Neuronal stem cell (in vitro differentiated cells): ENCODE measurements at regions not wholly inside any gene's neighbourhood (a gene's known extent, or its start where the extent isn't known, plus 50 kb on each side); places are given as distances from the start of the nearest gene placed in this dataset.
A peak's percentile ranks its signal among the peaks of the same experiment; 100 is the strongest.

Experiments used
- DNase-seq: peaks from one replicate; pipeline ENCODE4 v3.0.0-alpha.2; 2013; ENCODE audit warnings: low spot score
- H2AFZ ChIP-seq: one replicate; pipeline ENCODE4 v1.6.1; 2013; ENCODE audit warnings: mild to moderate bottlenecking, low read length, inconsistent platforms
- H2AK5ac ChIP-seq: 2 replicates; pipeline ENCODE4 v1.6.1; 2013; ENCODE audit warnings: low read depth, mild to moderate bottlenecking, inconsistent platforms, low read length, moderate library complexity, mixed read lengths
- H2BK120ac ChIP-seq: 2 replicates; pipeline ENCODE4 v1.6.1; 2013; ENCODE audit warnings: low read depth, mild to moderate bottlenecking, inconsistent platforms, low read length, moderate library complexity, mixed read lengths
- H2BK12ac ChIP-seq: one replicate; pipeline ENCODE4 v1.6.1; 2013; ENCODE audit warnings: low read length, inconsistent platforms
- H2BK15ac ChIP-seq: 2 replicates; pipeline ENCODE4 v1.6.1; 2013; ENCODE audit warnings: mild to moderate bottlenecking, low read length, inconsistent platforms, mixed read lengths
- H2BK5ac ChIP-seq: one replicate; pipeline ENCODE4 v1.6.1; 2013; ENCODE audit warnings: inconsistent platforms, mild to moderate bottlenecking, low read length, moderate library complexity
- H3K14ac ChIP-seq: one replicate; pipeline ENCODE4 v1.6.1; 2013; ENCODE audit warnings: low read length, inconsistent platforms
- H3K18ac ChIP-seq: 2 replicates; pipeline ENCODE4 v1.6.1; 2013; ENCODE audit warnings: low read length, inconsistent platforms
- H3K23ac ChIP-seq: 2 replicates; pipeline ENCODE4 v1.6.1; 2013; ENCODE audit warnings: low read depth, mild to moderate bottlenecking, mixed read lengths, low read length, inconsistent platforms; ENCODE audit not compliant: poor library complexity
- H3K27ac ChIP-seq: replicated peaks from 3 replicates; pipeline ENCODE4 v1.5.1; 2013; ENCODE audit warnings: low read length, inconsistent platforms
- H3K27me3 ChIP-seq, 3 experiments: 2 replicates each; pipeline ENCODE4 v1.6.1; 2013; ENCODE audit warnings: low read length in 3 of 3, mild to moderate bottlenecking in 2 of 3, inconsistent platforms in 1 of 3, low read depth in 1 of 3, mixed read lengths in 1 of 3, moderate library complexity in 1 of 3; ENCODE audit not compliant: control insufficient read depth in 3 of 3, insufficient read depth in 3 of 3
- H3K36me3 ChIP-seq, 2 donors: replicated peaks in 1 of 2; 2 replicates each; pipeline ENCODE4 v1.6.1; 2013; ENCODE audit warnings: low read length in 2 of 2; ENCODE audit not compliant: control insufficient read depth in 2 of 2, insufficient read depth in 2 of 2
- H3K4ac ChIP-seq: 2 replicates; pipeline ENCODE4 v1.6.1; 2013; ENCODE audit warnings: inconsistent platforms, mild to moderate bottlenecking, low read length, moderate library complexity
- H3K4me1 ChIP-seq, 2 donors: 1 replicate in 1 of 2; 2 replicates in 1 of 2; pipeline ENCODE4 v1.6.1; 2013; ENCODE audit warnings: low read length in 2 of 2, low read depth in 1 of 2; ENCODE audit not compliant: control insufficient read depth in 2 of 2, insufficient read depth in 1 of 2
- H3K4me2 ChIP-seq: one replicate; pipeline ENCODE4 v1.6.1; 2013; ENCODE audit warnings: mild to moderate bottlenecking, low read length, inconsistent platforms; ENCODE audit not compliant: insufficient read depth, poor library complexity, severe bottlenecking
- H3K4me3 ChIP-seq, 2 donors: 2 replicates each; pipeline ENCODE4 v1.5.1; 2013; ENCODE audit warnings: low read length in 2 of 2, mild to moderate bottlenecking in 2 of 2, inconsistent platforms in 1 of 2, moderate library complexity in 1 of 2
- H3K79me1 ChIP-seq: one replicate; pipeline ENCODE4 v1.6.1; 2013; ENCODE audit warnings: low read depth, mild to moderate bottlenecking, inconsistent platforms, low read length, moderate library complexity
- H3K9ac ChIP-seq: one replicate; pipeline ENCODE4 v1.6.1; 2013; ENCODE audit warnings: mild to moderate bottlenecking, low read depth, low read length, inconsistent platforms; ENCODE audit not compliant: poor library complexity
- H3K9me3 ChIP-seq, 2 donors: replicated peaks in 1 of 2; 2 replicates each; pipeline versions ENCODE3 to v1.6.1; 2013; ENCODE audit warnings: low read length in 2 of 2, mild to moderate bottlenecking in 2 of 2, inconsistent platforms in 1 of 2, low read depth in 1 of 2, mixed read lengths in 1 of 2, moderate library complexity in 1 of 2; ENCODE audit not compliant: control insufficient read depth in 2 of 2, insufficient read depth in 1 of 2
- H4K8ac ChIP-seq: one replicate; pipeline ENCODE4 v1.6.1; 2013; ENCODE audit warnings: low read depth, mild to moderate bottlenecking, inconsistent platforms, low read length, moderate library complexity
- H4K91ac ChIP-seq: one replicate; pipeline ENCODE4 v1.6.1; 2013; ENCODE audit warnings: low read length, low read depth, mild to moderate bottlenecking, inconsistent platforms; ENCODE audit not compliant: poor library complexity
- WGBS, 2 donors: extraction: QIAGEN DNeasy Blood & Tissue Kit; methylation state at CpG; one replicate each; pipeline ENCODE4 v1.1.7; 2013; ENCODE audit warnings: missing lambda C conversion rate in 2 of 2, mixed read lengths in 1 of 2; ENCODE audit not compliant: insufficient read length in 2 of 2, insufficient replicate concordance in 1 of 2; ENCODE audit errors: extremely low coverage in 2 of 2; 5-methylcytosine and 5-hydroxymethylcytosine counted together

DNA sequence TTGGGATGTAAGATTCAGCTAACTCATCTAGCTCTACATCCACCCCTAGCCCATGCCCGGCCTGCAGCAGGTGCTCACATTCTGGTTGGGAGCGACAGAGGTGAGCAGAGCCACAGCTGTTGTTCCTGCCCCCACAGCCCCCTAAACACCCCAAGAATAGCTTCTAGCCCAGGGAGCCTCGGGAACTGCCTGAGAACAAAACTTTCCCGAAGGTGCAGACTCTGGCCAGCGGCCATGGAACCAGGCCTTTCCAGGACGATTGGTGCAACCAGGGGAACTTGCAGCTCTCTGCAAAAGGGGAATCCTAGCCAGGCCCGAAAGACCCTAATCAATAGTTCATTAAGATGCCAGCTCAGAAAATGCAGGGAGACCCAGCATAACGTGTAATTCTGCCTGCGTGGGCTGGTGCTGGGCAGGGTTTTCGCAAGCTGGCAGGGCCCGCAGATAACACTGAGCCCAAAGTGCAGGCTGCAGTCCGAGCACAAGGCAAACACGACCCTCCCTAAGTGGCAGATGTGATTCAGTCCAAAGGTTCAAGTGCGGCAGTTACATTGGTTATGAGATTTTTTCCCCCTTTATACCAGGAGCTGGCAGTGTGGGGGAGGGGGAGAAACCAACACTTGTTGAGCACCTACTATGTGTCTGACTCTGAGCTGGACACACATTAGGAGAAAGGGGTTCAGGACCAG, 122.5 kb upstream of the MAP1LC3B2 start:
- H2AFZ ChIP-seq = no peak overlapping the region
- H2BK12ac ChIP-seq = no peak overlapping the region
- H2BK120ac ChIP-seq = no peak overlapping the region
- H2BK5ac ChIP-seq = no peak overlapping the region
- no peaks in the 10 kb centered on the region for H3K36me3 ChIP-seq
- no peak overlapping the region for H3K4ac ChIP-seq
- H3K9ac ChIP-seq = no peak overlapping the region
- H3K4me2 ChIP-seq = no peak overlapping the region
- H3K27ac ChIP-seq = no peak overlapping the region
- H3K9me3 ChIP-seq = peaks cover 0 to 2% of the 10 kb centered on the region in 2 donors
- no peak overlapping the region for H3K4me3 ChIP-seq
- peaks cover 0 to 4% (median 0%) of the 10 kb centered on the region in 3 experiments for H3K27me3 ChIP-seq
- H3K18ac ChIP-seq = peak overlapping the region; percentile 58
- no peak overlapping the region for H2BK15ac ChIP-seq
- peaks cover 0 to 14% of the 10 kb centered on the region in 2 donors for H3K4me1 ChIP-seq
- no peak overlapping the region for H3K14ac ChIP-seq
- no peak overlapping the region for H4K91ac ChIP-seq
- WGBS, 2 donors = no CpG with 5 or more reads among the region's 14 CpGs
- no peak for DNase-seq
- no peak overlapping the region for H3K23ac ChIP-seq
- no peak overlapping the region for H2AK5ac ChIP-seq
- no peaks in the 10 kb centered on the region for H3K79me1 ChIP-seq
- no peak overlapping the region for H4K8ac ChIP-seq

DNA sequence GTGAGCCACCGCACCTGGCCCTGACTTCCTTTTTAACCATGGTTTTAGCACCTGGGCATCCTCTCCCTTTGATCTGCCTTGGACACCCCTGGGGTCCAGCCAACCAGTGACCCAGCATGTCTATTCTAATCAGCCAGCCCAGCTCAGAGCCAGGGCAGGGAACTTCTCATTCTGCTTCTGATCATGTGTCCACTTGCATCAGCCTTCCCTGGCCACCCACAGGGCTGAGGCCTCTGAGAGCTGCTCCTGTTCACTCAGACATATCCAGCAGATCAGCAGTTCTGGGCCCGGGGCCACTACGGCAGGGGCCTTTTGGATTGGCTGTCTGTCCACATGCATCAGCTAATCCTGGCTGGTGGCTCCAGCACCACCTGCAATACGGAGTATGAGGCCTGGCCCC, 117.9 kb upstream of the MAP1LC3B2 start:
- H4K8ac ChIP-seq = no peak overlapping the region
- H3K18ac ChIP-seq = peak overlapping the region; percentile 59
- no peaks in the 10 kb centered on the region for H3K36me3 ChIP-seq
- H3K14ac ChIP-seq = no peak overlapping the region
- no peak overlapping the region for H2BK15ac ChIP-seq
- H3K79me1 ChIP-seq = no peaks in the 10 kb centered on the region
- H3K4me1 ChIP-seq = peaks cover 0 to 8% of the 10 kb centered on the region in 2 donors
- no peak for DNase-seq
- no peak overlapping the region for H2AK5ac ChIP-seq
- no peak overlapping the region for H2AFZ ChIP-seq
- no peak overlapping the region for H3K4me2 ChIP-seq
- H3K23ac ChIP-seq = no peak overlapping the region
- no CpG with 5 or more reads among the region's 4 CpGs for WGBS, 2 donors
- H3K4ac ChIP-seq = no peak overlapping the region
- no peak overlapping the region for H2BK5ac ChIP-seq
- H3K9ac ChIP-seq = no peak overlapping the region
- no peak overlapping the region for H3K27ac ChIP-seq
- no peak overlapping the region for H3K4me3 ChIP-seq
- H3K27me3 ChIP-seq = no peaks in the 10 kb centered on the region
- no peaks in the 10 kb centered on the region for H3K9me3 ChIP-seq
- no peak overlapping the region for H2BK120ac ChIP-seq
- H2BK12ac ChIP-seq = no peak overlapping the region
- H4K91ac ChIP-seq = no peak overlapping the region

DNA sequence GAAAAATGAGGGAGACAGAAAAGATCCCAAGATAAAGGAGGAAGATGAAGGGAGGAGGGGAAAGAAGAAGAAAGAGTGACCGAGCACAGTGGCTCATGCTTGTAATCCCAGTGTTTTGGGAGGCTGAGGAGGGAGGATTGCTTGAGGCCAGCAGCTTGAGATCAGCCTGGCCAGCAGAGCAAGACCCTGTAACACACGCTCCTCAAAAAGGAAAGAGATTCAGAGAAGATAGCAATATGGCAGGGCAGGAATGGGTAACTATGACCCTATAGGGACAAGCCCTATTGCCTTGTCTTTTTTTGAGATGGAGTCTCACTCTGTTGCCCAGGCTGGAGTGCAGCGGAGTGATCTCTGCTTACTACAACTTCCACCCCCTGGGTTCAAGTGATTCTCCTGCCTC, 116.9 kb upstream of the MAP1LC3B2 start:
- H3K27ac ChIP-seq = no peak overlapping the region
- no peak overlapping the region for H2BK12ac ChIP-seq
- no peaks in the 10 kb centered on the region for H3K79me1 ChIP-seq
- WGBS, 2 donors = no CpG with 5 or more reads among the region's 3 CpGs
- H3K27me3 ChIP-seq = no peaks in the 10 kb centered on the region
- H3K9me3 ChIP-seq = no peaks in the 10 kb centered on the region
- H3K14ac ChIP-seq = no peak overlapping the region
- no peak overlapping the region for H3K4me3 ChIP-seq
- H3K4me2 ChIP-seq = no peak overlapping the region
- no peak overlapping the region for H3K4ac ChIP-seq
- no peak overlapping the region for H3K9ac ChIP-seq
- no peak overlapping the region for H4K91ac ChIP-seq
- H3K36me3 ChIP-seq = no peaks in the 10 kb centered on the region
- H3K4me1 ChIP-seq = peaks cover 0 to 8% of the 10 kb centered on the region in 2 donors
- no peak overlapping the region for H2AK5ac ChIP-seq
- H3K18ac ChIP-seq = no peak overlapping the region
- H2AFZ ChIP-seq = no peak overlapping the region
- H2BK5ac ChIP-seq = no peak overlapping the region
- H4K8ac ChIP-seq = no peak overlapping the region
- no peak overlapping the region for H3K23ac ChIP-seq
- H2BK15ac ChIP-seq = no peak overlapping the region
- DNase-seq = no peak
- H2BK120ac ChIP-seq = no peak overlapping the region

DNA sequence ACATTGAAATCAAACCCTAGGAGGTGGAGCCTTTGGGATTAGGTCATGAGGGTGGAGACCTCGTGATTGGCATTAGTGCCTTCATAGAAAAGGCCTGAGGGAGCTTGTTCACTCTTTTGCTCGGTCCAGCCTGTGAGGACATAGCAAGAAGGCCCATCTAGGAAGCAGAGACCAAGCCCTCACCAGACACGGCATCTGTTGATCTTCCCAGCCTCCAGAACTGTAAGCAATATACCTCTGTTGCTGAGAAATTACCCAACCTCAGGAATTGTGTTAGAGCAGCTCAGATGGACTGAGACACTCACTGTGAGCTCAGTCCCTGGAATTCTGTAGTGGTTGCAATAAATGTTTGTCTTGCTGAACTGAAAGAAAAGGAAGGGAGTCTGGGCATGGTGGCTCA, 116.2 kb upstream of the MAP1LC3B2 start:
- Histone ChIP-seq H3K79me1 (no peaks in the 10 kb centered on the region), H4K91ac (no peak overlapping the region), H3K4me2 (no peak overlapping the region), H2AK5ac (no peak overlapping the region), H2AFZ (no peak overlapping the region), H2BK12ac (no peak overlapping the region), H4K8ac (no peak overlapping the region), H2BK120ac (no peak overlapping the region), H3K27me3 (no peaks in the 10 kb centered on the region), H2BK15ac (no peak overlapping the region), H3K36me3 (no peaks in the 10 kb centered on the region), H3K4me1 (peaks cover 0 to 8% of the 10 kb centered on the region in 2 donors), H3K23ac (no peak overlapping the region), H2BK5ac (no peak overlapping the region), H3K4ac (no peak overlapping the region), H3K27ac (no peak overlapping the region), H3K9me3 (no peaks in the 10 kb centered on the region), H3K4me3 (no peak overlapping the region), H3K9ac (no peak overlapping the region), H3K18ac (no peak overlapping the region), H3K14ac (no peak overlapping the region)
- no peak for DNase-seq
- no CpG with 5 or more reads among the region's 3 CpGs for WGBS, 2 donors
